Keratinocyte (primary cell): ENCODE measurements at regions not wholly inside any gene's neighbourhood (a gene's known extent, or its start where the extent isn't known, plus 50 kb on each side); places are given as distances from the start of the nearest gene placed in this dataset.

ENCODE experiments used
- EZH2 ChIP-seq: IDR thresholded peaks from one replicate; pipeline ENCODE4 v1.6.1; 2012; ENCODE audit warnings: inconsistent platforms, mild to moderate bottlenecking, low read length, moderate library complexity
- TF ChIP-seq, protein P1 (sequence below), 3 experiments: IDR thresholded peaks in 1 of 3; conservative IDR thresholded peaks in 1 of 3; optimal IDR thresholded peaks in 1 of 3; 2 replicates in 2 of 3; 3 replicates in 1 of 3; pipeline versions ENCODE3 to v1.5.1; 2011; ENCODE audit warnings: low read length in 3 of 3, mild to moderate bottlenecking in 3 of 3, moderate library complexity in 2 of 3, control low read depth in 1 of 3, inconsistent platforms in 1 of 3; ENCODE audit not compliant: insufficient read depth in 2 of 3; ENCODE audit errors: extremely low read depth in 1 of 3

DNA sequence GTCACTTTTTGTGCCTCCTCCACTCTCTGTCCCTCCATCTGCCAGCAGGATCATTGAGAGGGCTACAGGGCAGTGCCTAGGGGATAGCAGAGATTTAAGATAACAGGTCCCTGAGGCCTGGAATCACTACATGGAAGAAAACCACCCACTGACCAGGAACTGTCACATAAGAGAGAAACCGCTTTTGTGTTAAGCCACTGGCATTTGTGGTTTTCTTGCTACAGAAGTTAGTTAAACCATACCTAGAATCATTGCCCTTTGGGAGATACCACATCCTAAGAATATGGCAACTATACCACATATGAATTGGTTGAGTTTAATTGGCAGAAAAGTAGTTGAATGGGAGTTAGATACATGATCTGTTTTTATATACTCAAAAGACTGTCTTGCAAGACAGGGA, 112.8 kb upstream of the LPP start:
- TF ChIP-seq, protein P1, sequence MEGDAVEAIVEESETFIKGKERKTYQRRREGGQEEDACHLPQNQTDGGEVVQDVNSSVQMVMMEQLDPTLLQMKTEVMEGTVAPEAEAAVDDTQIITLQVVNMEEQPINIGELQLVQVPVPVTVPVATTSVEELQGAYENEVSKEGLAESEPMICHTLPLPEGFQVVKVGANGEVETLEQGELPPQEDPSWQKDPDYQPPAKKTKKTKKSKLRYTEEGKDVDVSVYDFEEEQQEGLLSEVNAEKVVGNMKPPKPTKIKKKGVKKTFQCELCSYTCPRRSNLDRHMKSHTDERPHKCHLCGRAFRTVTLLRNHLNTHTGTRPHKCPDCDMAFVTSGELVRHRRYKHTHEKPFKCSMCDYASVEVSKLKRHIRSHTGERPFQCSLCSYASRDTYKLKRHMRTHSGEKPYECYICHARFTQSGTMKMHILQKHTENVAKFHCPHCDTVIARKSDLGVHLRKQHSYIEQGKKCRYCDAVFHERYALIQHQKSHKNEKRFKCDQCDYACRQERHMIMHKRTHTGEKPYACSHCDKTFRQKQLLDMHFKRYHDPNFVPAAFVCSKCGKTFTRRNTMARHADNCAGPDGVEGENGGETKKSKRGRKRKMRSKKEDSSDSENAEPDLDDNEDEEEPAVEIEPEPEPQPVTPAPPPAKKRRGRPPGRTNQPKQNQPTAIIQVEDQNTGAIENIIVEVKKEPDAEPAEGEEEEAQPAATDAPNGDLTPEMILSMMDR (optimal IDR thresholded peaks at IDR 0.05 in 1 of 3, IDR thresholded peaks at IDR 0.05 in 1 of 3, conservative IDR thresholded peaks at IDR 0.05 in 1 of 3; ENCODE audit: extremely low read depth in 1 of 3, insufficient read depth in 2 of 3, low read length in 3 of 3), result no peak
- no peak for TF ChIP-seq EZH2
